GM21360 (cell line): ENCODE measurements at regions not wholly inside any gene's neighbourhood (a gene's known extent, or its start where the extent isn't known, plus 50 kb on each side); places are given as distances from the start of the nearest gene placed in this dataset.
"Not testable (repeated sequence)": the region's sequence is repeated elsewhere in the genome, so short reads cannot be mapped to it uniquely, and the experiment has no call there.

ENCODE experiments used
- ATAC-seq: cut with Tn5 transposase; IDR thresholded peaks from one replicate; pipeline ENCODE4 v1.9.1; 2021; ENCODE audit warnings: mild to moderate bottlenecking, moderate library complexity; ENCODE audit not compliant: unreplicated experiment

DNA sequence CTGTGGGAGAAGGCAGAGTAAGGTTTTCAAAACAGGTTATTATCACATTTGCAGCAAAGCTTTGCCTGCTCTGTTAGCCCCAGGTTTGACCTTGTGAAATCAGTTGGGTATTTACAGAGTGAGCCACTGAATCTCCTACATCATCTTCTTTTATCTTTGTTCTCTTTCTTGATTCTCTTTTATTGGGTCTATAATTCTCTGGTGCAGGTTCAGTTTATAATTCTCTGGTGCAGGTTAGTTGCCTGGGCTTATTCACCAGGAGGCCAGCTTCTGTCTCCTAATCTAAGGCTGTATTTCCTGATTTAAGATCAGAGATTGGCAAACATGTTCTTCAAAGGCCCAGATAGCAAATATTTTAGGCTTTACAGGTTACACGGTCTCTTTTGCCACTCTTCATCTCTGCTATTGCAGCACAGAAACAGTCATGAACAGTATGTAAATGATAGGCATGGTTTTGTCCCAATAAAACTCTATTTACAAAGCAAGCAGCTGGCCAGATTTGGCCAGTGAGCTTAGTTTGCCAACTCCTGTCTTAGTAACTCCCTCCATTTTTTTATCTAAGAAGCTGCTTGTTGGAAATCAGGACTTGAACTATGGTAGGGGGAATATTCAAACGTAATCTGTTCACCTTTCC is 205.0 kb upstream of the RIMS1 start:
- ATAC-seq, result no peak

DNA sequence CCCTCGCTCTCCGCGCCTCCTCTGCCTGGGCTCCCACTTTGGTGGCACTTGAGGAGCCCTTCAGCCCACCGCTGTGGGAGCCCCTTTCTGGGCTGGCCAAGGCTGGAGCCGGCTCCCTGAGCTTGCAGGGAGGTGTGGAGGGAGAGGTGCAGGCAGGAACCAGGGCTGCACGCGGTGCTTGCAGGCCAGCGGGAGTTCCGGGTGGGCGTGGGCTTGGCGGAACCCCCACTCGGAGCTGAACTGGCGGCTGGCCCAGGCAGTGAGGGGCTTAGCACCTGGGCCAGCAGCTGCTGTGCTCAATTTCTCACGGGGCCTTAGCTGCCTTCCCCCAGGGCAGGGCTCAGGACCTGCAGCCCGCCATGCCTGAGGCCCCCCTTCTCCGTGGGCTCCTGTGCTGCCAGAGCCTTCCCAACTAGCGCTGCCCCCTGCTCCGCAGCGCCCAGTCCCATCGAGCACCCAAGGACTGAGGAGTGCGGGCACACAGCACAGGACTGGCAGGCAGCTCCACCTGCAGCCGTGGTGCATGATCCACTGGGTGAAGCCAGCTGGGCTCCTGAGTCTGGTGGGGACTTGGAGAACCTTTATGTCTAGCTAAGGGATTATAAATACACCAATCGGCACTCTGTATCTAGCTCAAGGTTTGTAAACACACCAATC is 200.2 kb upstream of the RIMS1 start:
- ATAC-seq, result not testable (repeated sequence)

DNA sequence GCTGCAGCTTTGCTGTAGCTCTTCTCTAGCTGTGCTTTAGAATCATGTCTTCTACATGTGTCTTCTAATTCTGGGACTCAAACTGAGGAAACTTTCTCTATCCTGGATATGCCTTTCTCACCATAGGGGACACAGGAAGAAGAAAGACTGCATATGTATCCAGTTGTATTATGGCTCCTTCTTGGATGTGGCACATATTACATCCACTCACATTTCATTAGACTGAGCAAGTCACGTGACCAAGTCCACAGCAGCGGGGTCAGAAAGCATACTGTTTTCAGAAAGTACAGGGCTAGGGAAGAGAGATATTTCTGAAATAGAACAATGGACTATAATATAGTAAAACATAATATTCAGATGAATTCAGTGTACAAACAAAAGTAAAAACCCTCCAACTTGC is 187.6 kb upstream of the RIMS1 start:
- ATAC-seq, result no peak

DNA sequence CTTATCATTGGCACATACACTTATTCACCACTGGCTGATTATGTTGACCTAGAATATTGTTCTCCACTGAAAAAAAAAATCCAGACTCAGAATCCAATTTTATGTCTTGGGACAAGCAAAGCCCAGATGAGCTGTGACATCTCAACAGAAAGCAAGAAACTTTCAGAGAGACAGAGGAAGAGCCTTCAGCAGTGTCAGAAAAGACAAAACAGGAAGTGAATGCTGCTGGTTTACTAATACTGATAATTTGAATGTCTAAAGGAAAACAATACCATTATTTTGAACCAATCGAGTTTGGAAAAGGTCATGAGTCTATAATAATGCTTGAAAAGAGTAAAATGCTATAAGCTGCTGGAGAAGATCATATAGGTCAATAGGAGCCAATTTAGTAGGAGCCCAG is 179.8 kb upstream of the RIMS1 start:
- no peak for ATAC-seq

DNA sequence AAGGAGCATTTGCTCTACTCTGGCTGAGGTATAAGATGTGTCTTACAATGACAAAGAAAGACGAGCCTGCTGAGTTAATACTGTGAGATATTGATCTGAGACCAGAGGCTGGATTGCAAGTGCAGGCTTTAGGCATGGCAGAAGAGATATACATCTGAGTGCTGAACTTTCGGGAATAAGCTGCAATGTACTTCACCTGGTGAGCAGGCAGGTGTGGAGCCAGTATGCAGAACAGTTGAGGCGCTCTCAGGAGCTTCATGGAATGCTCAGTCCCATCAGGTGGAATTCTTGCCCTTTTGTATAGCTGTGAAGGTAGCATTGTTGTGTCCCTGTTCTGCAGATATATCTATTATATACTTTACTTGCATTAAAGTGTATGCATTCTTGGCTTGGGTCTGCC is 179.3 kb upstream of the RIMS1 start:
- no peak for ATAC-seq

DNA sequence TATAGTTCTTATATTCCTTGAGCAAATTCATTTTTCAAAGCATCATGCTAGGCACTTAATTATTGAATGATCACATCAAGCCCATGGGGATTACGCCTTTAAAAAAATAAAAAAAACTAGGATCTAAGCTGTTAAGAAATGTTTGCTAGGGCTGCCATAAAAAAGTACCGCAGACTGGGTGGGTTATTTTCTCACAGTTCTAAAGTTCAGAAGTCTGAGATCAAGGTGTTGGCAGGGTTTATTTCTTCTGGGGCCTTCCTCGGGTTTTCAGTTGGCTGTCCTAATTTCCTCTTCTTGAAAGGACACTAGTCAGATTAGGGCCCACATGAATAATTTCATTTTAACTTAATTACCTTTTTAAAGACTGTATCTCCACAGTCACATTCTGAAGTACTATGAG is 165.6 kb upstream of the RIMS1 start:
- ATAC-seq, result no peak

DNA sequence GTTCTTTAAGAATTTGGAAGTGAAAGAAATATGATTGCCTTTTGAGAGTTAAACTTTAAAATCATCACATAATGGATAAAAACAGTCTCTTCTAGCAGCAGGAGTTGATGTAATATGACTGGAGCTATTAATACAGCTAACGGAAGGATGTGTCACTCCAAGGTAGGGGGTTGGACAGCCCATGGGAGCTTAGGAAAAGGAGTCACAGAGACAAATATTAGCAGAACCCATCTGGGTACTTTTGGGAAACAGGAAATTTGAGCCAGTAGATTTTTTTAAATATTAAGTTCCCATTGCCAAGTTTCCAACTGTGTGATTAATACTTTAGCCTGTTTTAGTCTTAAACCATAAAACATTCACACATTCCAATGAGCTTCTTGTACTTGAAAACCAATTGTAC is 164.7 kb upstream of the RIMS1 start:
- ATAC-seq, result no peak

DNA sequence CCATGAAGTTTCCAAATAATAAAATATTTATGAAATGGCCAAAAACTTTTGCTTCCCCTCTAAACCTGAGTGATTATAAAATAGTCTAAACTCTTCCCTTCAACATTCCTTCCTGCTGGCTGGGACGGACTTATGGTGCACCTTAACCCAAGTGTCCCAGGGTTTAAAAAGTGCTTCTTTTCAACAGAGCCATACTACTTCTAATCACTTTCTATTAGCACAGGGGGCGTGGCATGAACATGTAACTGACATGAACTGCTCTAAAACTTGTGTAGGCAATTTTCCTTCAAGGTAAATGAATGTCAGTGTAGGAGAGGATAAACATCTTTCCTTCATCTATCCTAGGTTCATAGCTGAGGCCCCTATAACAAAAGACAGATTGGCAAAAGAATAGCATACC is 163.6 kb upstream of the RIMS1 start:
- ATAC-seq, result no peak

DNA sequence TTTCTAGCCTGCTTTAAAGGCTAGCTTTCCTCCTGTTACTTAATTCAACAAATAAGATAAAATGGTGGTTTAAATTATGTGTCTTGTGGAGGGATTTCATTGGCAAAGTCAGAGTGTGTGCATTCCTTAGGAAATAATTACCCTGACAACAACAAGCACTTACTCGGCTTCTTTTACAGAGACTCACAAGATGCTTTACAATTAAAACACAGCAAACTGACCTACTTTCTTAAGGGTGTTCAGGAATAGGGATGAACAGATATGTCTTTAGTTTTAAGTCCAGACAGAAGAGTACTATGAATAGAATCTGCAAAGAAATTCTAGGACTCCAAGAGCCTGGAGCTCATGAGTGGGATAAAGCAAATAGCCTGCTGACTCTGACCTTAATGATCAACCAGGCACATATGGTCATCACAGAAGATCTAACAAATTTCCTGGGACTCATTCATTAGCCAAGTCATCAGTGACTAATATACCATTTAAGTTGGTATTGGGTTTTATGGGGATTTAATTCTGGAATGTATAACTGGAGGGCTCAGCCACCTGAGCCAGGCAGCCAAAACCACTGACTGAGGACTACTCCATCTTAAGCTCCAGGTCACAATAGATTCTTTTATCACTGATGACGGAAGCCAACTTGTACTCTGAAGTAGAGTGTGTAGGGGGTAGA is 161.8 kb upstream of the RIMS1 start:
- ATAC-seq, result no peak

DNA sequence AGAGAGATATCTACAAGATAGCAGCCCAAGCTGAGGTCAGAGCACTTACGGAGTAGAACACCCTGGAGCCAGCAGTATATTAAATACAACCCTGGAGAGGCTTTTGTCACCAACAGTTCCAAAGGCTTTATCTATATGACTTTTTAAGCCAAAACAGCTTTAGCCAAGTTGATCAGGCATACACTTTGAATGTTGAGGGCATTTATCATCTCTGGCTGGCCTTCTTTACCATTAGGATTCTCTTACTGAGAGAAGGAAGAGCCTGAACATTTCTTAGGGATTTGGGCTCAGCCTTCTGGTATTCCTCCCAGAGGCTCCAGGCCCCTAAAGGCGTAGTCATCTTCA is 161.3 kb upstream of the RIMS1 start:
- ATAC-seq, result no peak

DNA sequence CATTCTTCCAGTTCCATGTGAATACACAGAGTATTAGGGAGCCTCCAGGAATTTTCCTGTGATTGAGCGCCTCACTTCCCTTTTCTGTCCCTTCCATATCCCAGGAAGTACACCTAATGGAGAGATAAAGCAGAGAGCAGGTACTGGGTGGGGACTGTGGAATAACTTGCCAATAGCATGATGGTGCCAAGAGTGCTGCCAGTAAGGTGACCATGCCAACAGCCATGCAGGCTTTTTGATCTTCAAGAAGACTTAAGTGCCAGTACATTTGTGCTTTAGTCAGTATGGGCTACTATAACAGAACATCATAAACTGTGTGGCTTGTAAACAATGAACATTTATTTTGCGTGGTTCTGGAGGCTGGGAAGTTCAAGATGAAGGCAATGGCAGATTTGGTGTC is 160.2 kb upstream of the RIMS1 start:
- no peak for ATAC-seq

DNA sequence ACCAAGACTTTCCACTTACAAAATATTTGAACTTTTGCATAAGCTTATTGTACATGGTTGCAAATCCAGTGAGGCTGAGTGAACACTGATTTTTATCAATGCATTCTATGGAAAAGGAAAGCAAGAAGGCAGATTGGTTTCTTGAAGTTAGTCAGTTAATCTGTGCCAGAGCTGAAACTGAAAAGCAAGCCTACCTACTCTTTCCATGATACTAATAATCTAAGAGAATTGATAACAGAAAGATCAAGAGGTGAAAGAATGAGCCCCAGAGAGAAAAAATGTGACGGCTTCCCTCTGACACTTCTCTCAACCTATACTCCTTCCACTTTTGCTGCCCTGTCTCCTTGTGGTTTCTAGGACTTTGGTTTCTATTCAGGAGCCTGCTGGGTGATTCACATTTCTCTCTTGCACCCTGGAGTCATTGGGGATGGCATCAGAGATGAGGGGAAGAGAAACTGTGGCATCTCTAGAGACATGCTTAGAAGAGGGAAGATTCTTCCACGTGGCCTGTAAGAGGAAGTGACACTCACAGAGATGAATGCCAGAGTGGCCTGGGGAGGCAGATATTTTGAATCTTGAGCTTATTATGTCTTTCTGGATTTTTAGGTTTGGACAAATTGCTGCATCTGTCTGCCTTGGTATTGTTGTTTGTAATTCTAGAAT is 158.6 kb upstream of the RIMS1 start:
- ATAC-seq, result peak; percentile 92

DNA sequence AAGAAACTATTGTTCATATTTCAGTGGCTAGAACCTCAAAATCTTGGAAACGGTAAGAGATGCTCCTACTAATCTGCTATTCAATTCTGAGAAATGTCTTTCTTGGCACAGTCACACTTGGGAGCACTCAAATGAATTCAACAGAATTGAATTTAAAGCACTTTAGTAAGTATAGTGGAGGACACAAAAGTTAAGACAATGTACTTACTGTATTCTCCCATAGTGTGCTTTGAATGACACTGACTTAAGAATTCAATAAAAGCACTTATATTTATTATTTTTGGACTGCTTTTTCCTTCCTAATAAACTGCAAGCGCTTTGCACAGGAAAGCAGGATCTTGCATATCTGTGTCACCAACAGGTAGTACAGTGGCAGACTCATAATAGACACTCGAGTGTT is 156.1 kb upstream of the RIMS1 start:
- ATAC-seq, result no peak

DNA sequence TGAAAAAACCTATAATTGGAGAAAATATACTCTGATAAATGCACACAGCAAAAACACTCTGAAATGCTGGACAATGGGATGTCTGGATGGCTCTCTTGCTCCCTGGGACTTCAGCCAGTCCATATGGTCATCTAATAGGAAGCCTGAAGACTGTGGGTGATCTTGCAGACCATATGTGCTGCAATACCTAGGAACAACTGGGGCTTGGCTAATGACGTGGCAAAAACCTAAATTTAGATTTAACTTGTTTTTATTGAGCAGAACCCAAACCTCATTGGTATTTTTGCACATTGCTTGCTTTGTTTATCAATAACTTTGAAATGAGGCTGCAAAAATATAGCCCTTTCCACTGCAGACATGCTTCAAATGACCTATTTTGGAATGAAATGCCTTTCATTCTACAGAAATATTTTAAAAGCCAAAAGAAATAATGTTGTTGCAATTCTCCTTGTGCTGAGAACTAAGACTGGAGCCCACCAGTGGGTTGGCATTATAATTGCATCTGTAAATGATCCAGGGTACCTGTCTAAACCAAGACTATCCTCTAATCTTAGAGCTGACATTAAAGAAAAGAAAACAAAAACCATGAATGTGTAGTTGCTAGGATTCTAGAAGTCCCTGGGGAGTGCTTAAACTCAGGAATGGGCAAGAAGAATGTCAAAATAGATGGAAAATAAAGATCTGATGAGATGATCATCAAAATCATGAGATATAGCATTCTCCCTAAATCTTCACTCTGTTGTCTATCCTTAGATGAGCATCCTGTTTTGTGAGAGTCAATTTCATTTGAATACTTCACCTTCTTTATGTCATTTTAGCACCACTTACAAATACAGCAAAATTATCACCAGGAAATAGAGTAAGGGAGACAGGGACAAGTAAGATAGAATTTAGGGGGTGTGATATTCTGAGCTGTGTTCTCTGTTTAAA is 152.1 kb upstream of the RIMS1 start:
- no peak for ATAC-seq

DNA sequence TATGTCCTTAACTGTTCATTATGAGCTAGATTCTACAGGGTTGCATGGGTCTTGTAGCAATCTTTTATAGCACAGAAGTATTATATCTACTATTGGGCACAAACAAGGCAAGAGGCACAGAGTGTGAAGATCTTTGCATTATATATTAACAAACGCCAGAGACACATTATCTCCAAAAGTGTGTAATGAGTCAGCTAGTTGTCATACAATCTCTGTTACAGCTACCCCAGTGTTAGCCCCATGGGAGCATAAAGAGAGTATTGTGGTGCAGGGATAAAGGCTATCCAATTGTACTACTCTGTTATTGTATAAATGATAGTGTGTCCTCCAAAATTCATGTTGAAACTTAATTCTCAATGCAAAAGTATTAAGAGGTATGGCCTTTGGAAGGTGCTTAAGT is 148.4 kb upstream of the RIMS1 start:
- ATAC-seq, result no peak

DNA sequence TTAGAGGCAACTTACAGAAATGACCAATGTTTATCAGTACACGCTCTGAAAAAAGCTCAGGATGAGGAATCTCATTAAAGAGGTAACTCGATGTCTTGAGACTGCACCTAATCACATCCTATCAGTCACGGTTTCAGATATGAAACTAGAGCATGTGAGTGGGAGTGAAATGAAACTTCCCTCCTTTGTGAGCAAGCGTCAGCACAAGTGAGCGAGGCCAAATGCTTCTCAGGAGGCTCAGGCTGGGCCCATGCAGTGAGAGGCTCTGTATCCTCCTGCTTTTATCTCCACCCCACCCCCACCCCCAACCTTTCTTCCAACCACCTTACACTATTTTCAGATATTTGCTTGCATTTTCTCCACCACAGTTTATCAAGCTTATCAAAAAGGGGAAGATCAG is 140.8 kb upstream of the RIMS1 start:
- ATAC-seq, result peak; percentile 73

DNA sequence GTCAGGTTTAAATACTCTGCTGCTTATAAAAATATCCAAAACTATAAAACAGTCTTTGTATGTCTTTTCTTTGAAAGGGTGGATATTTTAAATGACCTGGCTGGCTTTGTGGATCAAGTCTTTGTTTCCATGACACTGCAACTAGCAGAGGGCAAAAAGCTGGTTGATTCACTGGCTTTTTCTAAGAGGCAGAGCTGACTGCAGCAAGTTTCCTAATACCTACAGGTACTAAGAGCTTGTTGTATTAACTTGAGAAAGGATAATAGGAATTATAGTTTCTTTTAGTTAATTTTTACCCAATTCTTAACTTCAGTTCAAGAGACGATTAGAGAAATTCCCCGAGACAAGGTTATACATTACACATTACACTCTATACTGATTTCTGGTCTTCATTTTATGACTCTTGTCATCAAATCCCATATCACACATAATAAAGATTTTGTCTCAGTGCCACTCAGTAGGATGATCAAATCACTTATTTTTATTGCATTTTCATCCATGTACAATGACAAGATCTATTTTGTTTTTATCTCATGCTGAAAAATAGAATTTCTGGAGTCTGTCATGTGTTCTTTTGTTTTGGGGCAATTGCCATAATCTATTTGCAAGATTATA is 120.1 kb upstream of the RIMS1 start:
- ATAC-seq, result no peak

DNA sequence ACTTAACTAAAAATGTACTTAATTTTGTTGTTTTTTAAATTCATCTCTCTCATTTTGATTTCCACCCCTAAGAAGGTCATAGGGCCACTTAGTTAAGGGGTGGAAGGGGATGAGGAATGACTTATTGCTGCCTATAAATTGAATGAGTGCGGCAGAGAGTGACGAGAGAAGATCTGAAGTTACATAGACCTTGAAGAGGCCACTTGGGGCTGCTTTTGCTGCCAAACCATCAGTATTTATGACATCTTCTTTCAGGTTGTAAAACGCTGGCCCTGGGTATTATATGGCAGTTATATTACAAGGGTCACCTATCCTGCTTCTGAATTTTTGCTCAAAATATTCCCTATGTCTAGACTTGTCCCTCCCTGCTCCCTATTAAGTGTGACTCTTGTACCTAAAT is 119.6 kb upstream of the RIMS1 start:
- no peak for ATAC-seq

DNA sequence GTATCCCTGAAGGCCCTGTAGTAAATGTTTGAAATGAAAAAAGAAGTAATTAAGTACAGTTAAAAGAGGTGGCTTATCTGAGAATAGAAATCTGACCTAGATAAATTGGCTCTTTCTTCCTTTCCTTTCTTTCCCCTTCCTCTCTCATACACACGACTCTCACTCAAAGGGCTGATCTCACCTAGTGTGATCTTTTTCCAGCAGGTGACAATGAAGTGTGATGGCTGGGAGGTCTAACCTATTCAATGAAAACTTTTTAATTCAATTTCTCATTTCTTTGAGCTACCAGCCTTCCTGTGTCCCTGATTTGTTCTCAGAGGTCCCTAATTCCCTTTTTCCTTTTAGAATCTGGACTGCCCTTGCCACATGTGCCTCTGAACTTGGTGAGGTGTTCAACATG is 118.0 kb upstream of the RIMS1 start:
- ATAC-seq, result no peak

DNA sequence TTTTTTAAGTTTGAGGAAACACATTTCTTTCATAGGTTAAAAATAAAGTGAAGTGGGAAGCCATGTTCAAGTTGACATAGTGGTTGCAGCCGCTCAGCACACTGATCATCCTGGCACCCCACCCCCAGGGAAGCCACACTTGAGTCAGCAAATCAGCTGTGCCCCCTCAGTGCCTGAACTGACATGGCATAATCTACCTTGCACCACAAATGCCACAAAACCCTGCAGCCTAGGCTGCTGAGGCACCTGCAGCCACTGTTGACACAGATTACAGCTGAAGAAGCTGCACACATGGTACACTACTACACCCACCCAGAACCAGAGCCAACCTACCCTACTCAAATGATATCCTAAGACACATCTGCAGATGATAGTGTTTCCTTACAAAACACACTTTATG is 77.5 kb upstream of the RIMS1 start:
- ATAC-seq, result no peak

DNA sequence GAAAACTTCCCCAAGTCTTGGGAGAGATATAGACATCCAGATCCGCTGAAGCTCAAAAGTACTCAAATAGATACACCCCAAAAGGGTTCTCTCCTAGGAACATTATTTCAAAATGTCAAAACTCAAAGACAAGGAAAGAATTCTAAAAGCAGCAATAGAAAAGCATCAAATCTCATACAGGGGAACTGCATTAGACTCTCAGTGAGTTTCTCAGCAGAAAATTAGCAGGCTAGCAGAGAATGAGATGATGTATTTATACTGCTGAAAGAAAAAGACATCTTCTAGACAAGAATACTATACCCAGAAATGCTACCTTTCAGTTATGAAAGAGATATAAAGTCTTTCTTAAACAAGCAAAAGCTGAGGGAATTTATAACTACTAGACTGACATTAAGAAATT is 75.5 kb upstream of the RIMS1 start:
- ATAC-seq, result no peak
